A673 (cell line): ENCODE measurements at regions not wholly inside any gene's neighbourhood (a gene's known extent, or its start where the extent isn't known, plus 50 kb on each side); places are given as distances from the start of the nearest gene placed in this dataset.

Experiments used
- BruUV-seq: library from RNA; stranded (reverse); fragments of 400-500 nt; replicated peaks from 2 replicates; lab custom pipeline; 2021; lab: Mats Ljungman, UMichigan
- CTCF ChIA-PET: fragments of 300-600 bp; sonication (Branson Sonifier 250); formaldehyde crosslinking; loops from one replicate; lab custom pipeline; 2022; ENCODE audit warnings: antibody characterized with exemption; lab: Charles Lee
- POLR2A ChIA-PET: fragments of 300-600 bp; sonication (Branson Sonifier 250); formaldehyde crosslinking; loops from one replicate; lab custom pipeline; 2022; ENCODE audit warnings: antibody characterized with exemption; ENCODE audit not compliant: low non-redundant PET; lab: Charles Lee
- DNase-seq: peaks from one replicate; pipeline ENCODE4 v3.0.0-alpha.2; 2015; ENCODE audit warnings: low spot score
- H3K27ac ChIP-seq: fragments of 200-600 bp; sonication (generic); 2 replicates; pipeline ENCODE4 v1.5.1; 2016; ENCODE audit warnings: mixed run types, low read depth, mild to moderate bottlenecking, mixed read lengths, antibody characterized with exemption, low read length; ENCODE audit not compliant: poor library complexity, severe bottlenecking
- H3K27me3 ChIP-seq: fragments of 200-600 bp; sonication (generic); replicated peaks from 2 replicates; pipeline ENCODE4 v1.6.1; 2017; ENCODE audit warnings: mixed run types, low read depth, mild to moderate bottlenecking, mixed read lengths, antibody characterized with exemption, low read length; ENCODE audit not compliant: insufficient read depth, poor library complexity
- H3K36me3 ChIP-seq: fragments of 200-600 bp; sonication (generic); 2 replicates; pipeline ENCODE4 v1.6.1; 2016; ENCODE audit warnings: mixed run types, mild to moderate bottlenecking, mixed read lengths, antibody characterized with exemption, low read length; ENCODE audit not compliant: insufficient read depth, poor library complexity, severe bottlenecking
- H3K4me1 ChIP-seq: fragments of 200-600 bp; sonication (generic); 2 replicates; pipeline ENCODE4 v1.6.1; 2017; ENCODE audit warnings: mixed run types, mild to moderate bottlenecking, mixed read lengths, antibody characterized with exemption, low read length; ENCODE audit not compliant: insufficient read depth, poor library complexity, severe bottlenecking
- H3K4me3 ChIP-seq: fragments of 200-600 bp; sonication (generic); 2 replicates; pipeline ENCODE4 v1.5.1; 2016; ENCODE audit warnings: low read depth, mixed run types, mild to moderate bottlenecking, mixed read lengths, low read length; ENCODE audit not compliant: poor library complexity, severe bottlenecking
- H3K9me3 ChIP-seq: fragments of 200-600 bp; sonication (generic); 2 replicates; pipeline ENCODE4 v1.6.1; 2016; ENCODE audit warnings: mixed run types, low read depth, mild to moderate bottlenecking, mixed read lengths, antibody characterized with exemption, low read length; ENCODE audit not compliant: poor library complexity, severe bottlenecking
- EZH2 ChIP-seq: fragments of 200-600 bp; sonication (generic); IDR thresholded peaks from 2 replicates; pipeline ENCODE4 v1.6.1; 2017; ENCODE audit warnings: borderline replicate concordance, low read depth, mild to moderate bottlenecking, mixed read lengths, antibody characterized with exemption, low read length; ENCODE audit not compliant: poor library complexity, severe bottlenecking
- intact Hi-C: fragments of 100-400 bp; cut with micrococcal nuclease; formaldehyde crosslinking; loops from one replicate; pipeline ENCODE4 v1.10.0; 2022; ENCODE audit not compliant: unreplicated experiment
- TF ChIP-seq, protein P1 (sequence below): fragments of 300-800, 200-600 bp; sonication (generic); conservative IDR thresholded peaks from 2 replicates; pipeline ENCODE4 v1.5.1; 2017; ENCODE audit warnings: low read depth, mild to moderate bottlenecking, antibody characterized with exemption, low read length, moderate library complexity, mixed read lengths

DNA sequence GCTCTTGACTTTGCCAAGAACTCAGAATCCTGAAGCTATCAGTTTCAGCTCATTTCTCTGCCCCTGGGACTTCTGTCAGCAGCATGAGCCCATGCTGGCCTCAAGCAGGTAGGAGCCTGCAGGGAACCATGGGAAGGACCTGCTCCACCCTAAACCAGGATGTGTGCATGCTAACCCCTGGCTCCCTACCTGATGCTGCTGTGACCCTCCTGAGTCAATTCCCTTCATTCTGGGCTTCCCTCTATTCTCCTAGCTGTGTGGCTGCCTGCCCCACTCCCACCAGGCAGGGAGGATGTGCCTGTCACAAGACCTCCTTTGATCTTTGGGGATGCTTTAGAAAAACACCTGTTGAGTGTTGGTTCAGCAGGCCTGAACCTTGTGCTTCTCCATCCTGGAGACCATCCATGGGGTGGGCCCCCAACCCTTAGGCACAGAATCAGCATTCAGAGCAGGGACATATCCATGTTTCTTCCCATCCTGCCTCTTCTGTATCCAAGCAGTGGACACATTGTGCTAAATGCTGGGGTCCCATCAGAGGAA lies 117.1 kb upstream of the CCL21 start:
- ChIA-PET CTCF (no interaction called here), POLR2A (no interaction called here)
- TF ChIP-seq, protein P1, sequence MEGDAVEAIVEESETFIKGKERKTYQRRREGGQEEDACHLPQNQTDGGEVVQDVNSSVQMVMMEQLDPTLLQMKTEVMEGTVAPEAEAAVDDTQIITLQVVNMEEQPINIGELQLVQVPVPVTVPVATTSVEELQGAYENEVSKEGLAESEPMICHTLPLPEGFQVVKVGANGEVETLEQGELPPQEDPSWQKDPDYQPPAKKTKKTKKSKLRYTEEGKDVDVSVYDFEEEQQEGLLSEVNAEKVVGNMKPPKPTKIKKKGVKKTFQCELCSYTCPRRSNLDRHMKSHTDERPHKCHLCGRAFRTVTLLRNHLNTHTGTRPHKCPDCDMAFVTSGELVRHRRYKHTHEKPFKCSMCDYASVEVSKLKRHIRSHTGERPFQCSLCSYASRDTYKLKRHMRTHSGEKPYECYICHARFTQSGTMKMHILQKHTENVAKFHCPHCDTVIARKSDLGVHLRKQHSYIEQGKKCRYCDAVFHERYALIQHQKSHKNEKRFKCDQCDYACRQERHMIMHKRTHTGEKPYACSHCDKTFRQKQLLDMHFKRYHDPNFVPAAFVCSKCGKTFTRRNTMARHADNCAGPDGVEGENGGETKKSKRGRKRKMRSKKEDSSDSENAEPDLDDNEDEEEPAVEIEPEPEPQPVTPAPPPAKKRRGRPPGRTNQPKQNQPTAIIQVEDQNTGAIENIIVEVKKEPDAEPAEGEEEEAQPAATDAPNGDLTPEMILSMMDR, result no peak
- TF ChIP-seq EZH2, result no peak
- Histone ChIP-seq H3K9me3 (no peaks in the 10 kb centered on the region), H3K27ac (no peak overlapping the region), H3K27me3 (peaks cover 31% of the 10 kb centered on the region), H3K4me1 (no peaks in the 10 kb centered on the region), H3K36me3 (no peaks in the 10 kb centered on the region), H3K4me3 (no peak overlapping the region)
- no TSS peak for BruUV-seq
- no peak for DNase-seq
- intact Hi-C loops, result no loop called here

DNA sequence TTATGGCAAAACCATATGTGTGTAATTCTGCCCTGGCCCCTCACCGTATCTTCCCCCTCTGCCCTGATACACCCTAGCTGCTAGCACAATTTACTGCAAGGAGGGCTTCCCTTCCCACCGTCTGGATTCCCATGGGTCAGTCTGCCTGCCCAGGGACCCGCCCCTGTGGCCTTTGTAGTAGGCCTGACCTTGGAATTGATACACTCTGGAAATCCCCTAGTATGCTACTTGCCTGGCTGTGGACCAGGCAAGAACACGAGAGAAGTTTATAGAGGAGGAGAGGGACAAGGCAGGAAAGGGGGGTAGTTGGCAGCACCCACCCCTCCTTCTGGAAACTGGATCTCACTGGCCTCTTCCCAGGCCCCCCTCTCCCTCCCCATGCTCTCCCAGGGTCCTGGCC lies 115.8 kb upstream of the CCL21 start:
- intact Hi-C loops, result no loop called here
- POLR2A ChIA-PET, result no interaction called here
- peaks cover 32% of the 10 kb centered on the region for H3K27me3 ChIP-seq
- no peaks in the 10 kb centered on the region for H3K36me3 ChIP-seq
- no peak for TF ChIP-seq EZH2
- TF ChIP-seq, protein P1, result no peak
- H3K4me3 ChIP-seq, result no peak overlapping the region
- CTCF ChIA-PET, result no interaction called here
- no peak for DNase-seq
- H3K4me1 ChIP-seq, result no peaks in the 10 kb centered on the region
- no TSS peak for BruUV-seq
- no peak overlapping the region for H3K27ac ChIP-seq
- no peaks in the 10 kb centered on the region for H3K9me3 ChIP-seq

DNA sequence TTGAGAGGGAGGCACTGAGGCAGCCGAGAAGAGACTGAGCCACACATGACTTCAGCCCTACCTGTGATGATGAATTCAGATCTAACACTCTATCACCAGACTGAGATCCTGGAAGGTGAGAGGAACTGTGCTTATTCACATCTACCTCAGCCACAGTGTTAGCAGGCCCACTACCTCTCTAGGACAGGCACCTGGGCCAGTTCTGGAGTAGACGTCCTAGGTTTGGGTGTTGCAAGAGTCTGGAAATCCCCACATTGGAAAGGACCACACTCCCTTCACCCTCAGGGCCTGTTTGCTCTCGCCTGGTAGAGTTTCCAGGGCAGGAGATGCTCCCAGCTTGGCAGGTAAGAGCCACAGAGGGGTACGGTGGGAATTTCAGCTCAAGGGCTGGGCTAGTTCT lies 113.8 kb upstream of the CCL21 start:
- Histone ChIP-seq H3K36me3 (no peaks in the 10 kb centered on the region), H3K9me3 (no peaks in the 10 kb centered on the region), H3K27ac (no peak overlapping the region), H3K4me1 (no peaks in the 10 kb centered on the region), H3K27me3 (peaks cover 15% of the 10 kb centered on the region), H3K4me3 (no peak overlapping the region)
- TF ChIP-seq, protein P1, result no peak
- TF ChIP-seq EZH2, result no peak
- intact Hi-C loops, result no loop called here
- ChIA-PET POLR2A (no interaction called here), CTCF (no interaction called here)
- DNase-seq, result no peak
- BruUV-seq, result no TSS peak
